K562 (cell line): ENCODE measurements at regions not wholly inside any gene's neighbourhood (a gene's known extent, or its start where the extent isn't known, plus 50 kb on each side); places are given as distances from the start of the nearest gene placed in this dataset.

ENCODE experiments used
- ATAC-seq: fragments of 200-7000 bp; cut with Tn5 transposase; 3 replicates; pipeline ENCODE4 v1.9.1; 2020; ENCODE audit warnings: moderate library complexity
- BruUV-seq: library from RNA; stranded (reverse); fragments of 400-500 nt; replicated peaks from 2 replicates; lab custom pipeline; 2021; lab: Mats Ljungman, UMichigan
- CTCF ChIA-PET: fragments of 300-600 bp; formaldehyde crosslinking; extraction: SDS; loops from one replicate; lab custom pipeline; 2021; ENCODE audit warnings: low intra/inter-chr PET ratio; lab: Yijun Ruan, JAX
- POLR2A ChIA-PET: fragments of 300-600, 350-650 bp; sonication (Branson Sonifier 250); formaldehyde crosslinking; extraction: SDS; loops from one replicate; lab custom pipeline; 2021; ENCODE audit warnings: antibody characterized with exemption, inconsistent platforms; lab: Yijun Ruan, JAX
- DNase-seq, 4 experiments: peaks; one replicate each; pipeline versions ENCODE4 v3.0.0 to v3.0.0-alpha.2; 2011 to 2018; ENCODE audit warnings: low spot score in 3 of 4, mixed read lengths in 3 of 4; ENCODE audit errors: extremely low read depth in 1 of 4
- FAIRE-seq: peaks from 2 replicates; lab custom pipeline; 2011; peaks lifted over from hg19 to GRCh38; lab: Jason Lieb, UNC
- H2AFZ ChIP-seq: 2 replicates; pipeline ENCODE4 v1.6.0; 2011; ENCODE audit warnings: low read depth, low read length, control low read depth, inconsistent platforms
- H3K27ac ChIP-seq: fragments of 200-600 bp; 3 replicates; pipeline ENCODE4 v1.8.0; 2011; ENCODE audit warnings: low read depth, mild to moderate bottlenecking, control low read depth, inconsistent platforms, low read length, moderate library complexity, mixed read lengths; ENCODE audit errors: extremely low read depth
- H3K27me3 ChIP-seq, 2 experiments: fragments of 300-600 bp in 1 of 2; 2 replicates in 1 of 2; 3 replicates in 1 of 2; pipeline versions ENCODE4 v1.6.0 to v1.8.0; 2011; ENCODE audit warnings: inconsistent platforms in 2 of 2, low read length in 2 of 2, mild to moderate bottlenecking in 1 of 2, mixed read lengths in 1 of 2, moderate library complexity in 1 of 2; ENCODE audit not compliant: control insufficient read depth in 2 of 2, insufficient read depth in 2 of 2
- H3K36me3 ChIP-seq: fragments of 300-600 bp; 3 replicates; pipeline ENCODE4 v1.8.0; 2011; ENCODE audit warnings: mild to moderate bottlenecking, low read length, inconsistent platforms; ENCODE audit not compliant: control insufficient read depth, insufficient read depth
- H3K4me1 ChIP-seq, 2 experiments: fragments of 200-600 bp in 1 of 2; replicated peaks in 1 of 2; 2 replicates in 1 of 2; 3 replicates in 1 of 2; pipeline versions ENCODE4 v1.5.1 to v1.8.0; 2011; ENCODE audit warnings: inconsistent platforms in 2 of 2, low read length in 2 of 2, mild to moderate bottlenecking in 1 of 2, mixed read lengths in 1 of 2, moderate library complexity in 1 of 2; ENCODE audit not compliant: control insufficient read depth in 2 of 2, insufficient read depth in 2 of 2
- H3K4me2 ChIP-seq: 2 replicates; pipeline ENCODE4 v1.6.1; 2011; ENCODE audit warnings: low read length, control low read depth, inconsistent platforms, mixed read lengths; ENCODE audit not compliant: insufficient read depth
- H3K4me3 ChIP-seq: fragments of 200-600 bp; sonication (generic), shearing (Covaris generic); 2 replicates; pipeline ENCODE4 v1.5.1; 2016; ENCODE audit warnings: control low read depth, inconsistent platforms
- H3K79me2 ChIP-seq: fragments of 200-600 bp; 3 replicates; pipeline ENCODE4 v1.8.0; 2011; ENCODE audit warnings: low read length, inconsistent platforms; ENCODE audit not compliant: control insufficient read depth, insufficient read depth
- H3K9ac ChIP-seq, 2 experiments: 2 replicates each; pipeline versions ENCODE4 v1.6.0 to v1.6.1; 2011; ENCODE audit warnings: low read depth in 2 of 2, low read length in 2 of 2, control low read depth in 1 of 2, inconsistent platforms in 1 of 2, mild to moderate bottlenecking in 1 of 2, mixed read lengths in 1 of 2; ENCODE audit not compliant: insufficient read depth in 1 of 2
- H3K9me1 ChIP-seq: one replicate; pipeline ENCODE4 v1.6.0; 2011; ENCODE audit warnings: inconsistent platforms, mild to moderate bottlenecking, low read length, moderate library complexity; ENCODE audit not compliant: control insufficient read depth, insufficient read depth
- H3K9me3 ChIP-seq: replicated peaks from 2 replicates; pipeline ENCODE4 v1.5.1; 2011; ENCODE audit warnings: low read depth, low read length, inconsistent platforms; ENCODE audit not compliant: control insufficient read depth, insufficient read depth
- H4K20me1 ChIP-seq: replicated peaks from 2 replicates; pipeline ENCODE4 v1.6.1; 2011; ENCODE audit warnings: low read length, inconsistent platforms, mixed read lengths; ENCODE audit not compliant: control insufficient read depth, insufficient read depth
- CAMTA2 ChIP-seq: fragments of 250-450 bp; sonication (Bioruptor Pico); conservative IDR thresholded peaks from 2 replicates; pipeline ENCODE4 v1.5.1; 2022
- HEY1 ChIP-seq: fragments of 250-450 bp; sonication (Bioruptor Pico); IDR thresholded peaks from 2 replicates; pipeline ENCODE4 v1.5.0; 2020; ENCODE audit warnings: mild to moderate bottlenecking, moderate library complexity, borderline replicate concordance
- HMGN3 ChIP-seq: IDR thresholded peaks from 2 replicates; pipeline ENCODE4 v1.6.1; 2011; ENCODE audit warnings: borderline replicate concordance, low read depth, mild to moderate bottlenecking, mixed read lengths, low read length; ENCODE audit not compliant: insufficient read length; ENCODE audit errors: extremely low read depth
- MCM7 ChIP-seq, 2 experiments: fragments of 450-650 bp; IDR thresholded peaks; 2 replicates each; pipeline ENCODE4 v1.6.1; 2016 to 2018
- NR0B1 ChIP-seq: fragments of 450-650 bp; IDR thresholded peaks from one replicate; pipeline ENCODE4 v1.6.1; 2018; ENCODE audit warnings: mild to moderate bottlenecking, moderate library complexity; ENCODE audit not compliant: partially characterized antibody
- PTTG1 ChIP-seq: fragments of 450-650 bp; IDR thresholded peaks from 2 replicates; pipeline ENCODE4 v1.6.1; 2016; ENCODE audit warnings: low read depth, mild to moderate bottlenecking, missing genetic modification characterization, missing compliant biosample characterization
- RBFOX2 ChIP-seq: fragments of 200-400 bp; formaldehyde crosslinking; IDR thresholded peaks from 2 replicates; pipeline ENCODE4 v1.6.1; 2017; ENCODE audit warnings: low read depth, mild to moderate bottlenecking, low read length, moderate library complexity
- ZNF431 ChIP-seq: sonication (generic); formaldehyde crosslinking; IDR thresholded peaks from 2 replicates; pipeline ENCODE4 v1.8.0; 2022; ENCODE audit warnings: mild to moderate bottlenecking, missing genetic modification reagents
- WGBS: fragments of 100-300 bp; shearing (Covaris generic); methylation state at CpG from one replicate; pipeline ENCODE4 v1.1.6; 2016; ENCODE audit warnings: low coverage, mixed read lengths; ENCODE audit not compliant: insufficient coverage; ENCODE audit errors: missing lambda C conversion rate; 5-methylcytosine and 5-hydroxymethylcytosine counted together
- in situ Hi-C: fragments of 300-500 bp; cut with MboI; formaldehyde crosslinking; loops from 4 replicates; pipeline ENCODE4 v1.15.0; 2018; ENCODE audit warnings: inconsistent platforms, mixed read lengths
- intact Hi-C: fragments of 100-400 bp; cut with micrococcal nuclease; formaldehyde crosslinking; loops from 2 replicates; pipeline ENCODE4 v1.14.2; 2022

DNA sequence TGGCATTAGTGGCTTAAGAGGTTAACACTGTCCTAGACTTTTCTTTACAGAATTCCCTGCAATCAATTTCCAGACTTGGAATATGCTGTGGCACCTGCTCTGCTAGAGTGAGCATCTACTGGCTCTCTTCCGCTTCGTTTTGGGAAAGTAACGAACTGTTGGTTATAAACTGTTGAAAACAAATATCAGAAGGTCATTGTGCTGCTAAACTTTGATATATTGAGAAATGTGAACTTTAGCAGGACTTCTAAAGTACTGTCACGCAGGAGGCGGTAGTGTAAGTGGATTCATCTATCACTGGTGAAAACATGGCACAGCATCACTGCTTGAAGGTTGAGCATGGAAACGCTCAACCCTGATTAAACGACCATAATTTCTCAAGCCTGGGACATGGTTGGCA, 348.9 kb downstream of the FLRT2 start:
- Histone ChIP-seq H3K79me2 (no peaks in the 10 kb centered on the region), H3K9me1 (no peaks in the 10 kb centered on the region), H3K27me3 (no peaks in the 10 kb centered on the region), H3K9me3 (0 out of 2 replicates have a peak, but pooled peaks cover 2% of the 10 kb centered on the region), H3K4me3 (no peak overlapping the region), H3K36me3 (no peaks in the 10 kb centered on the region), H2AFZ (no peak overlapping the region)
- intact Hi-C loops = no loop called here
- FAIRE-seq (no peak), DNase-seq (no peak), ATAC-seq (no peak)
- 2% methylated on average over 7 of the region's 7 CpGs for WGBS
- no TSS peak for BruUV-seq
- in situ Hi-C loops = no loop called here
- TF ChIP-seq ZNF431 (CRISPR knock-in tag) = no peak
- TF ChIP-seq CAMTA2 (CRISPR knock-in tag) = no peak
- TF ChIP-seq NR0B1 = no peak
- TF ChIP-seq MCM7 (IDR thresholded peaks at IDR 0.05) = no peak
- TF ChIP-seq HMGN3 = no peak
- TF ChIP-seq, all 486 proteins: peak for 0
- Histone ChIP-seq H3K4me2 (no peak overlapping the region), H3K9ac (no peak overlapping the region), H3K27ac (no peak overlapping the region), H4K20me1 (no peaks in the 10 kb centered on the region), H3K4me1 (no peaks in the 10 kb centered on the region)
- POLR2A ChIA-PET = no interaction called here
- CTCF ChIA-PET = no interaction called here

DNA sequence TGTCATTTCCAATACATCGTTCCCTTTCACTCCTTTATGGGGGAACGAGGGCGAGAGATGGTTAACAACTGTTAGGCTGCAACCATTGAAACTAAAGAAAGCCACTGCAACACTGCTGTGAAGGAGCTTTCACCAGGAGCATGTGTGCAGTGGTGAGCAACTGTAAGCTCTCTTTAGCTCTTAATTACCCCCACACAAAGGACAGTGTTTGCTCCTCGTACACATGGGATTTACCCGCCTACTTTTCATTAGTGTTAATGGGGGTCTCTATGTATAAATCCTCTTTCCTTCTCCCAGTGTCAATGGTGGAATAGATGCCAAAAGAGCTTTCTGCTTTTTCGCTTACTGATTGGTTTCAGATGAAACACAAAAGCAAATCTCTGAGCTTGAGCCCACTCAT, 343.1 kb downstream of the FLRT2 start:
- ATAC-seq = no peak
- no peaks in the 10 kb centered on the region for H3K4me1 ChIP-seq
- H3K27me3 ChIP-seq = no peaks in the 10 kb centered on the region
- H3K4me2 ChIP-seq = no peak overlapping the region
- no peak overlapping the region for H3K4me3 ChIP-seq
- ChIA-PET POLR2A (no interaction called here), CTCF (no interaction called here)
- no peak for TF ChIP-seq HEY1 (CRISPR knock-in tag)
- TF ChIP-seq PTTG1 = no peak
- no peak for TF ChIP-seq RBFOX2
- no peak for FAIRE-seq
- H3K9me3 ChIP-seq = no peaks in the 10 kb centered on the region
- H3K9ac ChIP-seq = no peak overlapping the region
- in situ Hi-C loops = no loop called here
- no peaks in the 10 kb centered on the region for H4K20me1 ChIP-seq
- BruUV-seq = no TSS peak
- no peaks in the 10 kb centered on the region for H3K79me2 ChIP-seq
- no peaks in the 10 kb centered on the region for H3K9me1 ChIP-seq
- no peak overlapping the region for H3K27ac ChIP-seq
- no peak for DNase-seq
- no peaks in the 10 kb centered on the region for H3K36me3 ChIP-seq
- intact Hi-C loops = no loop called here
- no peak overlapping the region for H2AFZ ChIP-seq
- WGBS = 0% methylated on average over 6 of the region's 6 CpGs
